Ascending aorta (tissue), 2 donors: ENCODE measurements at regions not wholly inside any gene's neighbourhood (a gene's known extent, or its start where the extent isn't known, plus 50 kb on each side); places are given as distances from the start of the nearest gene placed in this dataset.

Source experiments
- DNase-seq, 2 donors: peaks; one replicate each; pipeline ENCODE4 v3.0.0-alpha.2; 2019; ENCODE audit warnings: low spot score in 2 of 2
- H3K27ac ChIP-seq, 2 donors: fragments of 200-600 bp; sonication (generic); one replicate each; pipeline ENCODE4 v1.5.1; 2016 to 2017; ENCODE audit warnings: mild to moderate bottlenecking in 1 of 2
- H3K27me3 ChIP-seq: fragments of 200-600 bp; sonication (generic); one replicate; pipeline ENCODE4 v1.5.1; 2017
- H3K36me3 ChIP-seq, 2 donors: fragments of 200-600 bp; sonication (generic); one replicate each; pipeline ENCODE4 v1.5.1; 2016
- H3K4me1 ChIP-seq, 2 donors: fragments of 200-600 bp; sonication (generic); one replicate each; pipeline ENCODE4 v1.5.1; 2016 to 2017; ENCODE audit warnings: mild to moderate bottlenecking in 1 of 2
- H3K4me3 ChIP-seq, 2 donors: fragments of 200-600 bp; sonication (generic); one replicate each; pipeline ENCODE4 v1.5.1; 2016 to 2017; ENCODE audit warnings: mild to moderate bottlenecking in 1 of 2
- H3K9me3 ChIP-seq, 2 donors: fragments of 200-600 bp; sonication (generic); one replicate each; pipeline ENCODE4 v1.5.1; 2016
- intact Hi-C: fragments of 100-400 bp; cut with DNase I; formaldehyde crosslinking; loops from one replicate; pipeline ENCODE4 v1.15.1; 2023
- TF ChIP-seq, protein P1 (sequence below), 3 experiments: fragments of 200-600 bp in 2 of 3; fragments of 450-650 bp in 1 of 3; sonication (generic) in 2 of 3; IDR thresholded peaks; one replicate each; pipeline ENCODE4 v1.5.1; 2016 to 2019; ENCODE audit warnings: antibody characterized with exemption in 3 of 3, mild to moderate bottlenecking in 1 of 3, moderate library complexity in 1 of 3

DNA sequence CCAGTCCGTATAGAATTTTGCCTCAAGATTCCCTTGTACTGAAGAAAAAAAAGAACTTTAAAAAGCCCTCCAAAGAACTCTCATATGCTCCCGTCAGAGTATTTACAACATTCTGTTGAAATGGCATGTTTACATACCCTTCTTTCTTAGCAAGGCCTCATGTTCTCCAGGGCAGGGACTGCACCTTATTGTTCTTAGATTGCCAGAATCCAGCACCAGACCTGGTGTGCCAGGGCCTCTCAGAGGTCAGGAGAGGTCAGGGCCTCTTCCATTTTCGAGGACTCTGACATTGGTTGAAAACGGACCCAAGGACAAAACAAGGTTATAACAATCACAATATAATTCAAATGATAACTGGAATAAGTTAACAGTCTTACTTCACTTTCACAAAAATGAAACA is 78.2 kb downstream of the TNP1 start:
- Histone ChIP-seq H3K36me3 (no peaks in the 10 kb centered on the region), H3K4me3 (no peak overlapping the region), H3K9me3 (no peaks in the 10 kb centered on the region), H3K27me3 (no peaks in the 10 kb centered on the region), H3K4me1 (no peaks in the 10 kb centered on the region), H3K27ac (no peak overlapping the region)
- no peak for DNase-seq
- intact Hi-C loops, result no loop called here
- TF ChIP-seq, protein P1, sequence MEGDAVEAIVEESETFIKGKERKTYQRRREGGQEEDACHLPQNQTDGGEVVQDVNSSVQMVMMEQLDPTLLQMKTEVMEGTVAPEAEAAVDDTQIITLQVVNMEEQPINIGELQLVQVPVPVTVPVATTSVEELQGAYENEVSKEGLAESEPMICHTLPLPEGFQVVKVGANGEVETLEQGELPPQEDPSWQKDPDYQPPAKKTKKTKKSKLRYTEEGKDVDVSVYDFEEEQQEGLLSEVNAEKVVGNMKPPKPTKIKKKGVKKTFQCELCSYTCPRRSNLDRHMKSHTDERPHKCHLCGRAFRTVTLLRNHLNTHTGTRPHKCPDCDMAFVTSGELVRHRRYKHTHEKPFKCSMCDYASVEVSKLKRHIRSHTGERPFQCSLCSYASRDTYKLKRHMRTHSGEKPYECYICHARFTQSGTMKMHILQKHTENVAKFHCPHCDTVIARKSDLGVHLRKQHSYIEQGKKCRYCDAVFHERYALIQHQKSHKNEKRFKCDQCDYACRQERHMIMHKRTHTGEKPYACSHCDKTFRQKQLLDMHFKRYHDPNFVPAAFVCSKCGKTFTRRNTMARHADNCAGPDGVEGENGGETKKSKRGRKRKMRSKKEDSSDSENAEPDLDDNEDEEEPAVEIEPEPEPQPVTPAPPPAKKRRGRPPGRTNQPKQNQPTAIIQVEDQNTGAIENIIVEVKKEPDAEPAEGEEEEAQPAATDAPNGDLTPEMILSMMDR (IDR thresholded peaks at IDR 0.05), result no peak

DNA sequence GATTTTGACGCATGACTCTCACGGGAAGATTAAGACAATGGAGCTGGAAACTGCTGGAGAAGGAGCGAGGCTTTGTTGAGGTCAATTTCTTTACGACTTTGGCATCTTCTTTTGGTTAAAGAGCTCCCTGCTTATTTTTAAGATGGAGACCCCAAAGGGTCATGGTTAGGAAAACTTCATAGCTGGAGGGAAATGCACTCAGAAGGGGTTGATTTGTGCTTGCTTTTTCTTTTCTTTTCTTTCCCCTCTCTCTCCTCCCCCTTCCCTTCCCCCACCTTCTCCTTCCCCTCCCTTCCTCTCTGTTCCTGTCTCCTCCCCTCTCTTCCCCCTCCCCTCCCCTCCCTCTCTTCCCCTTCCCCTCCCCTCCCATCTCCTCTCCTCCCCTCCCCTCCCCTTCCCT is 79.0 kb downstream of the TNP1 start:
- H3K4me1 ChIP-seq, result peaks cover 0 to 2% of the 10 kb centered on the region in 2 donors
- no peak for DNase-seq
- H3K27me3 ChIP-seq, result no peaks in the 10 kb centered on the region
- H3K4me3 ChIP-seq, result no peak overlapping the region
- TF ChIP-seq, protein P1 (IDR thresholded peaks at IDR 0.05), result no peak
- H3K9me3 ChIP-seq, result no peaks in the 10 kb centered on the region
- H3K36me3 ChIP-seq, result no peaks in the 10 kb centered on the region
- no peak overlapping the region for H3K27ac ChIP-seq
- intact Hi-C loops, result no loop called here

DNA sequence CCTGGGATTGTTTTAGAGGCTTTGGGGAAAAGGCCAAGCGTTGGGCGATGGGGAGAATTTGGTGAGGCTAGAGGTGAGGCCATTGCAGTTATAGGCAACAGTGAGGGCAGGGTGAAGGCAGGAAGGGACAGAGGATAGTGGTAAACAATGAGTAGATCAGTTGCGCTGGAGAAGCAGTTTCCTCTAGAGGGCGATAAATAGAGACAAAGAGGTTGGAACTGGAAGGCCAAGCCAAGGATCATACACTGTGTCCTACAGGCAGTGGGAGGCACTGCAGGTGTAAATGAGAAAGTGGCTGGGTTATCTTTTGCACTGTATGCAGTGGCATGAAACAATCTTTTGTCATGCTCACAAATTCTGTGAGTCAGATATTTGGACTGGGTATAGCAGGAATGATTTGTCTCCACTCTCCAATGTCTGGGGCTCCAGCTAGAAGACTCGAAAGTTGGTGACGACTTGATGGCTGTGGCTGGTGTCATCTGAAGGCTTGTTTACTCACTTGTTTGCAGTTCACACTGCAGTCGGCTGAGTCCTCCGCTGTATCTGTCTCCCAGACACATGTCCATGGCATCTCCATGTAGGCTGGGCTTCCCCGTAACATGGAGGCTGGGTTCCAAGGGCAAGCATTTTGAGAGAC is 82.1 kb downstream of the TNP1 start:
- no peaks in the 10 kb centered on the region for H3K9me3 ChIP-seq
- H3K4me3 ChIP-seq, result no peak overlapping the region
- intact Hi-C loops, result no loop called here
- no peak for DNase-seq
- TF ChIP-seq, protein P1 (IDR thresholded peaks at IDR 0.05), result peak in 2 of 3 experiments; percentile 15 to 23
- H3K27ac ChIP-seq, result no peak overlapping the region
- H3K4me1 ChIP-seq, result peaks cover 3 to 17% of the 10 kb centered on the region in 2 donors
- H3K36me3 ChIP-seq, result no peaks in the 10 kb centered on the region
- no peaks in the 10 kb centered on the region for H3K27me3 ChIP-seq

DNA sequence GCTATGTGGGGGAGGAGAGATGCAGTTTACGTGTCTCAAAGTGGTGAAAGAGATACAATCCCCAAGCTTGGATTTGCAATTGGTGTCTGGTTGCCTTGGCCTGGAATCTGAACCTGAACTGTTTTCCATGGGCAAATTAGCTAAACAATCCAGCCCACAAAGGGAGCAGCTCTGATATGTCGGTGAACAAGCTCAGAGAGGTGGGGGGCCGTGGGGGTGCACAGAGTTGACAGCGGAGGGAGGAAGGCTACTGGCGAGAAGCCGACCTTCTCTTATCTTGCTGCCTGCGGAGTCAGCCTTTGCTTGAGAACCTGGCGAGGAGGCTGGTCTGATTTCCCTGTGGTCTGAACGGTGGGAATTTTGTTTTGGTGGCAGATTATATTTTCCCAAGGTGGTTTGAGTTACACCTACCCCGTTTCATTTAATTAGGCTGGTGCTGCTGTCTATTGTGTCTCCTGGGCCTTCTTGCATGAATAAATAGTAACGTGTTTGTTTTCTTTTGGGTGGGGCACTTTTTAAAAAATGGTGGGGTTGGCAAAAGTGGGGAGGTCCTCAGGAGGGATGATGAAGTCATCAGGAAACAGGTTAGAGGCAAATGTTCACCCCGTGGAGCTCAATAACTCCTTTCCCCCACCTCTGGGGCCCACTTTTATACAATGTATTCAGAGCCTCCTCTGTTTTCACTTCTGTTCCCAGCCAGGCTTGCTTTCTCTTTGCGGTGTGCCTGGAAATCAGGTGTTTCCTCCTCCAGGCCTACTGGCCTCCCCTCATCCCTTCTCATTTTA is 80.9 kb upstream of the IGFBP5 start:
- peaks cover 3 to 17% of the 10 kb centered on the region in 2 donors for H3K4me1 ChIP-seq
- H3K9me3 ChIP-seq, result peaks cover 0 to 6% of the 10 kb centered on the region in 2 donors
- H3K27ac ChIP-seq, result peak overlapping the region in 1 of 2 donors; percentile 85
- H3K36me3 ChIP-seq, result no peaks in the 10 kb centered on the region
- no peak overlapping the region for H3K4me3 ChIP-seq
- DNase-seq, result no peak
- intact Hi-C loops, result no loop called here
- TF ChIP-seq, protein P1 (IDR thresholded peaks at IDR 0.05), result no peak
- no peaks in the 10 kb centered on the region for H3K27me3 ChIP-seq

DNA sequence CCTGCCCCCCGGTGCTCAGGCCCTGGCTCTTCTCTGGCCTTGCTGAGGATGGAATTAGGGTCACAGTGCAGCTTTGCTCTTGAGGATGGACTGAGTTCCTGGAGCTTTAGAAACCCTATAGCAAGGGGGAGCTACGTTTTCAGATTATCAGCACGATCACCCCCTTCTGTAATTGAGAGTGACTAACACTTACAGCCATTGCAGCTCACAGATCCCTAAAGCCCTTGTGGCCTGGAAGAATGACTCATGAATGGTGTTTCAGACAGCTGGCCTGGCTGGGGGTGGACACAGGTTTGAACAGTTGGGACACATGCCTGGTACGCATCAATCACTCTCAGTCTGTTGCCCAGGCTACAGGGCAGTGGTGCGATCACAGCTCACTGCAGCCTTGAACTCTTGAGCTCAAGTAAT is 79.7 kb upstream of the IGFBP5 start:
- Histone ChIP-seq H3K36me3 (no peaks in the 10 kb centered on the region), H3K4me1 (peaks cover 3 to 17% of the 10 kb centered on the region in 2 donors), H3K27ac (peak overlapping the region; percentile 67 to 85), H3K27me3 (no peaks in the 10 kb centered on the region), H3K9me3 (peaks cover 0 to 7% of the 10 kb centered on the region in 2 donors), H3K4me3 (no peak overlapping the region)
- intact Hi-C loops, result loop anchor here (1.0 to 2.0 kb wide), 2 partner anchors 17 to 74 kb away; no protein-coding TSS in a partner anchor
- TF ChIP-seq, protein P1 (IDR thresholded peaks at IDR 0.05), result peak; percentile 19 to 23 (median 22)
- peak; percentile 65 to 93 for DNase-seq
